ENCODE measurements at regions not wholly inside any gene's neighbourhood (a gene's known extent, or its start where the extent isn't known, plus 50 kb on each side); places are given as distances from the start of the nearest gene placed in this dataset.
"Not testable (repeated sequence)": the region's sequence is repeated elsewhere in the genome, so short reads cannot be mapped to it uniquely, and the experiment has no call there.

DNA sequence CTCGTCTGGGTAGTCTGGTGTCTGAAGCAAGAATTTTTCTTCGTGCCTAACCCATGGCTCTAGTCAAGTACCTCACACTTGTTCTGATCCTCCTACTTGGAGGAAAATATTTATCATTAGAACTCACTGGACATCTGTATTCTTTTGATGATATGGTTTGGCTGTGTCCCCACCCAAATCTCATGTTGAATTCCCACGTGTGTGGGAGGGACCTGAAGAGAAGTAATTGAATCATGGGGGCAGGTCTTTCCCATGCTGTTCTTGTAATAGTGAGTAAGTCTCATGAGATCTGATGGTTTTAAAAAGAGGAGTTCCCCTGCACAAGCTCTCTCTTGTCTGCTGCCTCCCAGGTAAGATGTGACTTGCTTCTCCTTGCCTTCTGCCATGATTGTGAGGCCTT is 137.7 kb upstream of the TSC22D2 start:
- H3K4me3 Mint-ChIP-seq; H3K4me1 Mint-ChIP-seq; H3K36me3 Mint-ChIP-seq; DNase-seq (ENCODE audit: low spot score in 2 of 2); H3K9me3 Mint-ChIP-seq; ATAC-seq; H3K27ac Mint-ChIP-seq: not testable (repeated sequence)

DNA sequence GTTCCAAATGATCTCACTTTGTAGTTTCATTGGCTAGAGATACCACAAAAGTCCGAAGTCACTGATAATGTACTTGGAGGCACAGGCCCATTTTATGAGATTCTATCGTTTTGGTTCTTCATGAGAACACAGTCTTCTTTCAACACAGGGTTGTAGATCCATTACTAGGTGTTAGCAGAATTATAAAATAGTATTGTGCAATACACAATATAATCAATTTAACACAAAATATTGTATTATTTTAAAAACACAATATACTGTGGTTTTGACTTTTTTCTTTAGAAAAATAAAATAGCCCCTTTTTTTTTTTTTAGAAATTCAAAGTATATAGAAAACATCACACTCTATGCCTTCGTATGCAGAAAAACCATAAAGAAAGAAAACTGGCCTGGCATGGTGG is 138.6 kb upstream of the TSC22D2 start:
- no peak overlapping the region for H3K4me3 Mint-ChIP-seq
- H3K36me3 Mint-ChIP-seq, result no peaks in the 10 kb centered on the region
- DNase-seq (ENCODE audit: low spot score in 2 of 2) (no peak), ATAC-seq (no peak)
- H3K4me1 Mint-ChIP-seq, result no peaks in the 10 kb centered on the region
- H3K9me3 Mint-ChIP-seq, result no peaks in the 10 kb centered on the region
- no peak overlapping the region for H3K27ac Mint-ChIP-seq

DNA sequence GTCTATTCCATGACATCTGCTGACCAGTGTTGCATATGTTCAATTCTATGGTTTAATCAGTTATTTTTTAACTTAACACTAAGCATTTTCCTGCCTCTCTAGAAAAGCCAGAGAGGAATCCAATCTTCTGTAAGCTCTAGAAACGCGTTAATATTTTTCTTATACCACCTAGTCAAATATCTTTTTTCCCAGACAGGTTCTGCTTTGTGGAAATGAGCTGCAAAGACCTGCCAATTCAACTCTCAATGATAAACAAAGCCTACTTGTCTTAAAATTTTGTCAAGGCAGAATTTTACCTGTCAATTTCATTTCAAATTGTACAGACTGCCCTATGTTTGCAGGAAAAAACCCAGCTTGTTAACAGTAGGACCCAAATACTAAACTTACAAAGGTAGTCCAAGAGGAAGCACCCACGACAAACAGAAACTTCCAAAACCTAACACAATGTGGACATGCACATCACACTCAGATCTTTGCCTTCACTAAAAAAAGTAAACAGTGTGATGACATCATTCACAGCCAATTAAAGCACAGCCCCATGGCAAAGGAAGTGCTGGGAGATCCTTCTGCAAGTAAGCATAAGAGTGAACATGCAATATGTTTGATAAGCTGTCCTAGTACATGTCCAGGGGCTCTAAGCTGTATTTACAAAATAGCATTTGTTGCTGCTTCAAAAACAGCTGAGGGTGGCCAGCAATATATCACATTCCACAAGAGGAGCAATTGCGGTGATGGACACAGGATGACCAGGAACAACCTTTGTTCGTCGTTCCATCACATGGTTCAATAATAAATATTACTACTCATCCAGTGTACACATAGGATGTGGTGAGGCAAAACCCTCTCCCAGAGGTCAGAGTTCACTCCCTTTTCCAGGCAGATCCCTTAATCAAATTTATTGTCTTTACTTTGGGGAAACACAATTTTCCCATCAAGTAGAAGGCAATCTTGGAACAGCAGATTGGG is 139.4 kb upstream of the TSC22D2 start:
- DNase-seq (ENCODE audit: low spot score in 2 of 2) (no peak), ATAC-seq (no peak)
- no peak overlapping the region for H3K4me3 Mint-ChIP-seq
- H3K27ac Mint-ChIP-seq, result no peak overlapping the region
- H3K36me3 Mint-ChIP-seq, result no peaks in the 10 kb centered on the region
- no peaks in the 10 kb centered on the region for H3K9me3 Mint-ChIP-seq
- no peaks in the 10 kb centered on the region for H3K4me1 Mint-ChIP-seq

DNA sequence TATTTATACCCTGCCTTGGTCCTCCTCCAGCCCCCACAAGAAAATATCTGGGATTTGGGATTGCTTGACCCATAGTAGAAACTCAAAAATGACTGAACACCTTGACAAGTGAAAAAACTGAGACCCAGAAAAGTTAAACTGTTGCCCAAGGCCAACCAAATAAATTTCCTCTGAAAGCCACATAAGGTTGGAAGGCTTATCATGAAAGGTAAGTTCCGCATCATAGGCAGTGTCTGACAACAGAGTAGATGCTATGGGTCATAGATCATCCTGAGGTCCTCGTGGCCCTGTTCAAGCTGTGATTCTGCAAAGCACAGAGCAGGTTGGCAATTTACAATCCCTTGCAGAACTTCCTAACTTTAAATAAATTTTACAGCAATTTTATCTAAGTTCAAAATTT is 140.8 kb upstream of the TSC22D2 start:
- H3K9me3 Mint-ChIP-seq, result no peaks in the 10 kb centered on the region
- no peaks in the 10 kb centered on the region for H3K36me3 Mint-ChIP-seq
- ATAC-seq (no peak), DNase-seq (ENCODE audit: low spot score in 2 of 2) (no peak)
- no peaks in the 10 kb centered on the region for H3K4me1 Mint-ChIP-seq
- no peak overlapping the region for H3K4me3 Mint-ChIP-seq
- H3K27ac Mint-ChIP-seq, result no peak overlapping the region

DNA sequence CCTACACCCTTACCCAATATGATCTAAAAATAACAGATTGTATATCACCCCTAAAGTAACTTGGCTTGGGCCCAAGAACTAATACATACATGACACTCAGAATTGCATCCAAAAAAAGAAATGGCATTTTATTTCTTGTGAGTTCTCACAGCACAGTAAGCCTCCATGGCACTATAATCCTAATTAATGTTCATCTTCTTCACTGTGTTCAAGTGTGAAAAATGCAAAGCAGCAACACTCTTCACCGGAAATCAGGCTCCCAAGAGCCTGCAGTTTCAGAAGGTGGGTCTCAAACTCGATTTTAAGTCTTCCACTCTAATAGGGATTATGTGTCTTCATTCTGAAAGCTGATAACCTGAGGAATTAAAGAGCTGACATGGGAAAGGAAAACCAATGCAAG is 142.8 kb upstream of the TSC22D2 start:
- DNase-seq (ENCODE audit: low spot score in 2 of 2), result no peak
- Mint-ChIP-seq H3K36me3 (no peaks in the 10 kb centered on the region), H3K4me3 (no peak overlapping the region), H3K9me3 (no peaks in the 10 kb centered on the region), H3K4me1 (no peaks in the 10 kb centered on the region), H3K27ac (no peak overlapping the region)
- ATAC-seq, result no peak

DNA sequence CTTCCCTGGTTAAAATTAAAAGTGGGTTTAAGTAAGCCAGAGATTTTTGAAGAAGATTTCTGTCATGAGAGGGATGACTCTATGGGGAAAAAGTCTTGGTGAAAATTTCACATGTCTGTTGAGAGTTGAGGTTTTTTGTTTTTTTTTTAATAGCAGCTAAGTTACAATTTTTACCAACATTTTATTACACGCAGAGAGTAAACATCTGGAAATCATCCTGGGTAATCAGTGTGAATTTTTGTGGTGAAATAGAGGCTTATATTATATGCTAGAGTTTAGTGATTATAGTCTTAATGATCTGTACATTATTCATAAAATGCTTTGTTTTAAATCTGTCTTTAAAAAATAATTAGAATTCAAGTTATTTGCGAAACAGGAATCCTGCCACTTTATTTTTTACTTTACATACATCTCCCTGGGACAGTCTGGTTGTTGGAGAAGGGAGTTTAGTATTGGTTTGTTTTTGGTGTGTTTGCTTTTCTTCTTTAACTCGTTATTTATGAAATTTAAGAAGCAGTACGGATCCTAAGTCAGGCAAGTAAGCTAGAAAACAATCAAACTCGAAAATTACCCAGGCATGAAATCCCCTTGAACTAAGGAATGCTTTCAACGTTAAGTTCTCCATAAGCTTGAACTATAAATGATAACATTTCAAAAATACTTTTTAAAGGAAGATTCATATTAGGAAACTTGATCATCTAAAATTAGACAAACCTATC is 143.4 kb upstream of the TSC22D2 start:
- H3K9me3 Mint-ChIP-seq, result no peaks in the 10 kb centered on the region
- H3K4me3 Mint-ChIP-seq, result no peak overlapping the region
- no peaks in the 10 kb centered on the region for H3K4me1 Mint-ChIP-seq
- DNase-seq (ENCODE audit: low spot score in 2 of 2) (no peak), ATAC-seq (no peak)
- H3K27ac Mint-ChIP-seq, result no peak overlapping the region
- H3K36me3 Mint-ChIP-seq, result no peaks in the 10 kb centered on the region

DNA sequence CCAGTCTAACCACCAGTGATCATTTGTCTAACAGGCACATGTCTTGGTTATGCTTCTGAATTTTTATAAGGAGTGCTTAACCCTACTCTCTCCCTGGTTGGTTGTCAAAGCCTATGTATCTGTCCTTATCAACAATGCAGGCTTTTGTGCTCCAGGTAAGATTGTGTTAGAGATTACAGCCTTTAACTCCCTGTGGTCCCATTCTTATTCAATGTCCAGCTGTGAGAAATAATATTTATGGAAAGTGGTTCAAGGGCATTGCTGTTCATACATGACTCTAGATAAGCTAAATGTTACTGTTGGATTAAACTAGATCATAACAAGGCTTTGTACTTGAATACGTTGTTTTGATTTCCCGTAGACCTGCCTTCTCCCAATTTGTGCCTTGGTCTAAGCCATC is 146.1 kb upstream of the TSC22D2 start:
- Mint-ChIP-seq H3K36me3 (no peaks in the 10 kb centered on the region), H3K27ac (no peak overlapping the region), H3K4me1 (no peaks in the 10 kb centered on the region), H3K9me3 (no peaks in the 10 kb centered on the region), H3K4me3 (no peak overlapping the region)
- no peak for ATAC-seq
- no peak for DNase-seq (ENCODE audit: low spot score in 2 of 2)

DNA sequence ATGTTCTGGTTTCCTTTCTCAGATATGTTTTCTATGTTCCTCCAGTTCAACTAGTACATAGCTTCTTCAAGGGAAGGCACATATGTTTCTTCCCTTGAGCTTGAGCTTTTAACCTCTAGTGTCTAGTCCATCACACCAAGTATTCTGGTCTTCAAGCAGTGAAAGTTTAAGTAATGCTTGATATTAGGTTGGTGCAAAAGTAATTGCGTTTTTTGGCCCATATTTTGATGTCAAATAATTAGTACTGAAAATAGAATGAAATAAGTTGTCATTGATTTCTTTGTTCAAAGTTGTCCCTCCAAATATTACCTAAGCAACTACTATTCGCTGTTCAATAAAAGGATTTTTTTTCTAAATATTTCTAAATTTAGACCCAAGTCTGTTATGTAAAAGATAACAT is 146.7 kb upstream of the TSC22D2 start:
- ATAC-seq (no peak), DNase-seq (ENCODE audit: low spot score in 2 of 2) (no peak)
- H3K4me3 Mint-ChIP-seq, result no peak overlapping the region
- no peak overlapping the region for H3K27ac Mint-ChIP-seq
- no peaks in the 10 kb centered on the region for H3K4me1 Mint-ChIP-seq
- no peaks in the 10 kb centered on the region for H3K36me3 Mint-ChIP-seq
- no peaks in the 10 kb centered on the region for H3K9me3 Mint-ChIP-seq

DNA sequence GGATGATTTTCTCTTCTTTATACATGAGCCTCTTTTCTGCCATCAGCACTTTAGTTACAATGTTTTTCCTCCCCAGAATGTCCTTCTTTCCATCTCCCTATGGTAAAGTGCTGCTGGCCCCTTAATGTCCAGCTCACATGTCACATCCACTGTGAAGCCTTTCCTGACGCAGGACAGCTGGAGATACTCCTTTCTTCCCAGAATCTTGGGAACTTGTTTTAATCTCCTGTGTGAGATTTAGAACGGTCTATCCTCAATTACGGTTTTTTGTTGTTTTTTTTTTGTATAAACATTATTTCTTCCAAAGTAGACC is 147.7 kb upstream of the TSC22D2 start:
- Mint-ChIP-seq H3K4me1 (no peaks in the 10 kb centered on the region), H3K4me3 (no peak overlapping the region), H3K36me3 (no peaks in the 10 kb centered on the region), H3K27ac (no peak overlapping the region), H3K9me3 (no peaks in the 10 kb centered on the region)
- ATAC-seq (no peak), DNase-seq (ENCODE audit: low spot score in 2 of 2) (no peak)

DNA sequence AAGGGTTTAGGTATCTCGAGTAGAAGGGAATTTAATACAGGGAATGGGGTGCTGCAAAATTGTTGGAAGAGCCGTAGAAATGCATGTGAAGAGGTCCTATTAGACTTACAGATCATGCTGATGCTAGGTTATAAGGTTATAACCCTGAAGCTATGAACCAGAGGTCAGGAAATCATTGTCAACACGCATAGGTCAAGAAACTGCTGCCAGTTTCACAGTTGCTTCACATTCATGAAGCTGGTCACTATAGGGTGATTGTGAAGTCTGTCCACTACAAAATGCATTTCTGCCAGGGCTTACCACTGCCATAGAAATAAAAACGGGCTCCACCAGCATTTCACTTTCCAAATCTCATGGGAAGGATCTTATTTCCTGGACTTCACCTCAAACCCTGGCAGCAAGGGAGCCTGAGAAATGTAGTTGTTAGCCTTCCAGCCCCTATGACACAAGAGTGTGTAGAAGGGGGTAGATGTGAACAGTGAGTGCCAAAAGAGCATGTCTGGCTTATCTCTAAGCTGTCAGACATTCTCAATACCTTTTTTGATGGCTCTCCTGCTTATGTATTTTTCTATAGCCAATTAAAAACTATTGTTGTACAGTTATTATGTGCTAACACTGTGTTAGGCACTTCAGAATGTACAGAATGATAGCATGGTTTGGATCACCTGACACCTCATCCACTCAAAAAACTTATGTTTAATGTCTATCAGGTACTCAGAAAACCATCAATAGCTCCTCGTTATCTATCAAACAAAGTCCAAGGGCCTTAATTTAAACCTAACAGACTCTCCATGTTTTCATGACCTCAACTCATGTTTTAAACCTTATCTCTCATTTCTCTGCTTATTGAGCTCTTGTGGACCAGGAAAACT is 148.3 kb upstream of the TSC22D2 start:
- DNase-seq (ENCODE audit: low spot score in 2 of 2) (no peak), ATAC-seq (no peak)
- H3K4me1 Mint-ChIP-seq, result no peaks in the 10 kb centered on the region
- no peaks in the 10 kb centered on the region for H3K36me3 Mint-ChIP-seq
- no peaks in the 10 kb centered on the region for H3K9me3 Mint-ChIP-seq
- H3K4me3 Mint-ChIP-seq, result no peak overlapping the region
- no peak overlapping the region for H3K27ac Mint-ChIP-seq

DNA sequence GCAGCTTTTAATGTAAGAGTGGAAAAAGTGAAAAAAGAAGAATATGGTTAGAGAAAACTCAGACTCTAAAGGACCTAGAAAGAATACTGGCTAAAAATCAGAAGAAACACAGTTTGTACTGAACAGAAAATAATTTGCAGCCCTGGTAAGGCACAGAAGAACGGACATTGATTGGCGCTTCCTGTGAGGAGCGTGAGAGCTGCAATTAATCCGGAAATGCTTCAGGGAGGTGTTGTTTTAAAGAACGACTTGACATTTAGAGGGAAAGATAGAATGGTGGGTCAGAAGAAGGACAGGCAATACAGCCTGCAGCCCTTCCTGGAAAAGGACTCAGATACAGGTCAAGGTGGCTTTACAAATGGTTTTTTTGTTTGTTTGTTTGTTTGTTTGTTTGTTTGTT is 151.3 kb upstream of the TSC22D2 start:
- no peak overlapping the region for H3K4me3 Mint-ChIP-seq
- no peaks in the 10 kb centered on the region for H3K36me3 Mint-ChIP-seq
- no peak for DNase-seq (ENCODE audit: low spot score in 2 of 2)
- H3K4me1 Mint-ChIP-seq, result no peaks in the 10 kb centered on the region
- H3K27ac Mint-ChIP-seq, result no peak overlapping the region
- no peak for ATAC-seq
- no peaks in the 10 kb centered on the region for H3K9me3 Mint-ChIP-seq

DNA sequence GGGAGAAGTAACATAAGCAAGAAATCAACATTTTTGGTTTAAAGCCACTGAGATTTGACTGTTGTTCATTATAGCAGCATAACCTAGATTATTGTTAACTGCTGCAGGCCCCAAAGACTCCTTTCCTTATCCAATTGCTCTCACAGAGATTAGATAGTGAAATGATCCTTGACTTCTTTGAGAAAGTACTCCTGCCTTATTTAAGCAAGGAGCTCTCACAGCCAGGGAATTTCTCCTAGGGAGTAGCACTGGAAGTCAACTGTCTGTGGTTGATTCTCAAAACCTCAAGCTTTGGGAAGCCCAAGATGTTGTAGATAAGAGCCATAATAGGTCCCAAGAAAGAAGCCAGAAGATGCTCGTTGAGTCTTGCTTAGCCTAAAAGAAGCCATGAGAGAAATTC is 151.8 kb upstream of the TSC22D2 start:
- no peak overlapping the region for H3K27ac Mint-ChIP-seq
- no peak for ATAC-seq

DNA sequence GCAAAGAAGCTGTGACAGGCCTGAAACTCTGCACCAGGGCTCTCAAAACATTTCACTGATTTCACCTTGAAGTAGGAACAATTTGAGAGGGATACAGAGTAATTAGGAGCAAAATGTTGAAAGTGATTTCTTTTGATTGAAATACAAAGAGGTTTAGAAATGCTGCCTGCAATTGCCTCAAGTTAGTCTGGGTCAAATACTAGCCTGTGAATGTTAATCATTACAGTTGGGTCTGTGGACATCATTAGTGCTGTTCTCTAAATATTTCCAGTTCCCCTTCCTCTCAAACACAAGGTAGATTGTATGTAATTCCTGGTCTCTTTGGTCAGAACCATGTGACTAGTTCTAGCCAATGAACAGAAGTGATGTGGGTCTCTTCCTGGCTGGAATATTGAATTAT is 152.3 kb upstream of the TSC22D2 start:
- no peak for ATAC-seq
- Mint-ChIP-seq H3K9me3 (no peaks in the 10 kb centered on the region), H3K36me3 (no peaks in the 10 kb centered on the region), H3K27ac (no peak overlapping the region), H3K4me1 (no peaks in the 10 kb centered on the region), H3K4me3 (no peak overlapping the region)
- DNase-seq (ENCODE audit: low spot score in 2 of 2), result no peak

More for the DNA sequence above, 151.8 kb upstream of the TSC22D2 start:
- no peaks in the 10 kb centered on the region for H3K4me1 Mint-ChIP-seq
- H3K9me3 Mint-ChIP-seq, result no peaks in the 10 kb centered on the region
- no peak overlapping the region for H3K4me3 Mint-ChIP-seq
- no peak for DNase-seq (ENCODE audit: low spot score in 2 of 2)
- no peaks in the 10 kb centered on the region for H3K36me3 Mint-ChIP-seq

DNA sequence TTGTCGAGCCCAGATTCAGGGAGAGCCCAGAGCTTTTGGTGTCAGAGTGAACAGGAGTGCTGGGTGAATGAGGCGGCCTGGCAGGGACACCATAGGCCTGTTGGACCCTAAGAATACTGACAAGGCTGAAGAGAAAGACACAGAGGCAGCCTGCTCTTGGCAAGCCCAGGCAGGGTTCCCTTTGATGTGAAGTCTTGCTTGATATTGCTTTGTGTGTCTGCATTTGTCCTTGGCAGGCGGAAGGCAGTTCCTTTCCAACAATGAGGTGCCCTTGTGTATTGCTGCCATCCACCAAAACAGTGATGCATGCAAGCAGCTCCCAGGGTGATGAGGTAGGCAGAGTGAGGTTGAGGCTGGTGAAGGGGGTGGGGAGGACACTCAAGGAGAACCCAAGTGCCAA is 152.7 kb upstream of the TSC22D2 start:
- Mint-ChIP-seq H3K36me3 (no peaks in the 10 kb centered on the region), H3K9me3 (no peaks in the 10 kb centered on the region), H3K4me1 (no peaks in the 10 kb centered on the region), H3K4me3 (no peak overlapping the region), H3K27ac (no peak overlapping the region)
- ATAC-seq (peak; percentile 37), DNase-seq (ENCODE audit: low spot score in 2 of 2) (no peak)

DNA sequence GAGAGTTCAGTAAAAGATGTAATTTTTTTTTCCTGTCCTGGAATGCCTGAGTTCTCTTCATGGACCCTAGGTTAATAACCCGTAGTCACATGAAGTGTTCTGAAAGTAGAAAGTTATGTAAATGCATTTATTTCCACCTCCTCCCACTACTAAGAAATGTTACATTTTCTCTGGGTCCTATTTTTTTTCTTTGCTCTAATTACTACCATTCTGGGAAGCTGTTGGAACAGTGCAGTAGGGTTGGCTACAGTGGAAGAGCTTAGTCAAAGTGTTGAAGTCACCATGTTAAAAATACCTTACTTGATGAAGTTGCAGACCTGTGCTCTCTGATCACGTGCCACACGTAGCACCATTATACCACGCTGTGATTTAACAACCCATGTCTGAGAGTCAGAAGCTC is 153.8 kb upstream of the TSC22D2 start:
- no peaks in the 10 kb centered on the region for H3K9me3 Mint-ChIP-seq
- DNase-seq (ENCODE audit: low spot score in 2 of 2) (no peak), ATAC-seq (no peak)
- no peaks in the 10 kb centered on the region for H3K4me1 Mint-ChIP-seq
- H3K36me3 Mint-ChIP-seq, result no peaks in the 10 kb centered on the region
- H3K27ac Mint-ChIP-seq, result no peak overlapping the region
- H3K4me3 Mint-ChIP-seq, result no peak overlapping the region

All from stimulated activated effector memory CD8-positive, alpha-beta T cell treated with anti-CD3 and anti-CD28 coated beads, Interleukin-12 subunit alpha, Interleukin-12 subunit beta, amount 100 ng/mL, for 72 hours (primary cell).